K562 (cell line): ENCODE measurements at regions not wholly inside any gene's neighbourhood (a gene's known extent, or its start where the extent isn't known, plus 50 kb on each side); places are given as distances from the start of the nearest gene placed in this dataset.

Source experiments
- ATAC-seq: fragments of 200-7000 bp; cut with Tn5 transposase; 3 replicates; pipeline ENCODE4 v1.9.1; 2020; ENCODE audit warnings: moderate library complexity
- BruUV-seq: library from RNA; stranded (reverse); fragments of 400-500 nt; replicated peaks from 2 replicates; lab custom pipeline; 2021; lab: Mats Ljungman, UMichigan
- CTCF ChIA-PET: fragments of 300-600 bp; formaldehyde crosslinking; extraction: SDS; loops from one replicate; lab custom pipeline; 2021; ENCODE audit warnings: low intra/inter-chr PET ratio; lab: Yijun Ruan, JAX
- POLR2A ChIA-PET: fragments of 300-600, 350-650 bp; sonication (Branson Sonifier 250); formaldehyde crosslinking; extraction: SDS; loops from one replicate; lab custom pipeline; 2021; ENCODE audit warnings: antibody characterized with exemption, inconsistent platforms; lab: Yijun Ruan, JAX
- DNase-seq, 4 experiments: peaks; one replicate each; pipeline versions ENCODE4 v3.0.0 to v3.0.0-alpha.2; 2011 to 2018; ENCODE audit warnings: low spot score in 3 of 4, mixed read lengths in 3 of 4; ENCODE audit errors: extremely low read depth in 1 of 4
- FAIRE-seq: peaks from 2 replicates; lab custom pipeline; 2011; peaks lifted over from hg19 to GRCh38; lab: Jason Lieb, UNC
- H2AFZ ChIP-seq: 2 replicates; pipeline ENCODE4 v1.6.0; 2011; ENCODE audit warnings: low read depth, low read length, control low read depth, inconsistent platforms
- H3K27ac ChIP-seq: fragments of 200-600 bp; 3 replicates; pipeline ENCODE4 v1.8.0; 2011; ENCODE audit warnings: low read depth, mild to moderate bottlenecking, control low read depth, inconsistent platforms, low read length, moderate library complexity, mixed read lengths; ENCODE audit errors: extremely low read depth
- H3K27me3 ChIP-seq, 2 experiments: fragments of 300-600 bp in 1 of 2; 2 replicates in 1 of 2; 3 replicates in 1 of 2; pipeline versions ENCODE4 v1.6.0 to v1.8.0; 2011; ENCODE audit warnings: inconsistent platforms in 2 of 2, low read length in 2 of 2, mild to moderate bottlenecking in 1 of 2, mixed read lengths in 1 of 2, moderate library complexity in 1 of 2; ENCODE audit not compliant: control insufficient read depth in 2 of 2, insufficient read depth in 2 of 2
- H3K36me3 ChIP-seq: fragments of 300-600 bp; 3 replicates; pipeline ENCODE4 v1.8.0; 2011; ENCODE audit warnings: mild to moderate bottlenecking, low read length, inconsistent platforms; ENCODE audit not compliant: control insufficient read depth, insufficient read depth
- H3K4me1 ChIP-seq, 2 experiments: fragments of 200-600 bp in 1 of 2; replicated peaks in 1 of 2; 2 replicates in 1 of 2; 3 replicates in 1 of 2; pipeline versions ENCODE4 v1.5.1 to v1.8.0; 2011; ENCODE audit warnings: inconsistent platforms in 2 of 2, low read length in 2 of 2, mild to moderate bottlenecking in 1 of 2, mixed read lengths in 1 of 2, moderate library complexity in 1 of 2; ENCODE audit not compliant: control insufficient read depth in 2 of 2, insufficient read depth in 2 of 2
- H3K4me2 ChIP-seq: 2 replicates; pipeline ENCODE4 v1.6.1; 2011; ENCODE audit warnings: low read length, control low read depth, inconsistent platforms, mixed read lengths; ENCODE audit not compliant: insufficient read depth
- H3K4me3 ChIP-seq: fragments of 200-600 bp; sonication (generic), shearing (Covaris generic); 2 replicates; pipeline ENCODE4 v1.5.1; 2016; ENCODE audit warnings: control low read depth, inconsistent platforms
- H3K79me2 ChIP-seq: fragments of 200-600 bp; 3 replicates; pipeline ENCODE4 v1.8.0; 2011; ENCODE audit warnings: low read length, inconsistent platforms; ENCODE audit not compliant: control insufficient read depth, insufficient read depth
- H3K9ac ChIP-seq, 2 experiments: 2 replicates each; pipeline versions ENCODE4 v1.6.0 to v1.6.1; 2011; ENCODE audit warnings: low read depth in 2 of 2, low read length in 2 of 2, control low read depth in 1 of 2, inconsistent platforms in 1 of 2, mild to moderate bottlenecking in 1 of 2, mixed read lengths in 1 of 2; ENCODE audit not compliant: insufficient read depth in 1 of 2
- H3K9me1 ChIP-seq: one replicate; pipeline ENCODE4 v1.6.0; 2011; ENCODE audit warnings: inconsistent platforms, mild to moderate bottlenecking, low read length, moderate library complexity; ENCODE audit not compliant: control insufficient read depth, insufficient read depth
- H3K9me3 ChIP-seq: replicated peaks from 2 replicates; pipeline ENCODE4 v1.5.1; 2011; ENCODE audit warnings: low read depth, low read length, inconsistent platforms; ENCODE audit not compliant: control insufficient read depth, insufficient read depth
- H4K20me1 ChIP-seq: replicated peaks from 2 replicates; pipeline ENCODE4 v1.6.1; 2011; ENCODE audit warnings: low read length, inconsistent platforms, mixed read lengths; ENCODE audit not compliant: control insufficient read depth, insufficient read depth
- EP400 ChIP-seq: fragments of 450-650 bp; IDR thresholded peaks from 2 replicates; pipeline ENCODE4 v1.6.1; 2017; ENCODE audit warnings: antibody characterized with exemption, mild to moderate bottlenecking, moderate library complexity
- L3MBTL2 ChIP-seq: fragments of 450-650 bp; IDR thresholded peaks from 2 replicates; pipeline ENCODE4 v1.6.1; 2016; ENCODE audit warnings: mild to moderate bottlenecking, moderate library complexity
- PML ChIP-seq: IDR thresholded peaks from 2 replicates; pipeline ENCODE4 v1.6.1; 2012; ENCODE audit warnings: low read length, inconsistent platforms
- RHOXF2B ChIP-seq: fragments of 250-450 bp; sonication (Bioruptor Pico); conservative IDR thresholded peaks from 2 replicates; pipeline ENCODE4 v1.5.1; 2021
- TCF7 ChIP-seq: sonication (generic); IDR thresholded peaks from 2 replicates; pipeline ENCODE4 v1.6.1; 2016; ENCODE audit warnings: antibody characterized with exemption, borderline replicate concordance
- WGBS: fragments of 100-300 bp; shearing (Covaris generic); methylation state at CpG from one replicate; pipeline ENCODE4 v1.1.6; 2016; ENCODE audit warnings: low coverage, mixed read lengths; ENCODE audit not compliant: insufficient coverage; ENCODE audit errors: missing lambda C conversion rate; 5-methylcytosine and 5-hydroxymethylcytosine counted together
- in situ Hi-C: fragments of 300-500 bp; cut with MboI; formaldehyde crosslinking; loops from 4 replicates; pipeline ENCODE4 v1.15.0; 2018; ENCODE audit warnings: inconsistent platforms, mixed read lengths
- intact Hi-C: fragments of 100-400 bp; cut with micrococcal nuclease; formaldehyde crosslinking; loops from 2 replicates; pipeline ENCODE4 v1.14.2; 2022
- TF ChIP-seq, protein P1 (sequence below), 2 experiments: fragments of 450-650 bp in 1 of 2; sonication (generic) in 1 of 2; formaldehyde crosslinking in 1 of 2; IDR thresholded peaks; 2 replicates each; pipeline versions ENCODE4 v1.7.1 to v1.9.0; 2016 to 2022; ENCODE audit warnings: inconsistent platforms in 1 of 2, mild to moderate bottlenecking in 1 of 2, missing genetic modification reagents in 1 of 2
- TF ChIP-seq, protein P2 (sequence below): fragments of 150-350 bp; IDR thresholded peaks from 2 replicates; pipeline ENCODE4 v1.6.1; 2014; ENCODE audit warnings: low read depth, mild to moderate bottlenecking, low read length, borderline replicate concordance
- TF ChIP-seq, protein P3 (sequence below): fragments of 450-650 bp; IDR thresholded peaks from 2 replicates; pipeline ENCODE4 v1.6.1; 2014; ENCODE audit warnings: low read depth, mild to moderate bottlenecking, moderate library complexity, borderline replicate concordance

DNA sequence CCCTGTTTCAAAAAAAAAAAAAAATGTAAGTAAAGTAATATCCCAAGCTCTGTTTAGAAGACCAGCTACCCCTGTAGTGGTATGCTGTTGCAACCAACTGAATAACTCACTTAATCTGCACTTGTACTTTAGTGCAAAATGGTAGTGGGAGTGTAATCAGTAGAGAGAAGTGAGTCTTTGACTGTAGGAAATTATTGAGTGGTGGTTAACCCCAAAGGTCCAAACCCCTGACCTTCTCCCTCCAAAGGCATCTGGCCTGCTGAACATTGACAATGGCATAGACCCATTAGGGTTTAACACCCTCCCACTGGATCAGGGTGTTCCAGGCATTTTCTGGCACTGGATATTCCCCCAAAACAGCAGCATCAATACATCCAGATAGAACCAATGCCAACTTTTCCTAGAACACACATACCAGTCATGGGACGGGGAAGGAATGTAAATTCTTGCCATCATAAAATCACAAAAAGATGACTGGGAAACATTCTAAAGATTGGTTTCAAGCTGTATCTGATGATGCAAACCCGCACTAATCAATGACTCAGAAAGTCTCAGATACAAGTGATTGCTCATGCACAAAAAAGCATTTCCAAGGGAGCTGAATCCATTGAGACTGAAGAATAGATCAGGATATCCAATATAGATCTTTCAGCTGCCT, 110.3 kb downstream of the MRPL39 start:
- no peak for FAIRE-seq
- no peak for ATAC-seq
- WGBS, result 0% methylated on average over 2 of the region's 2 CpGs
- Histone ChIP-seq H3K36me3 (no peaks in the 10 kb centered on the region), H3K27me3 (no peaks in the 10 kb centered on the region), H3K9me1 (no peaks in the 10 kb centered on the region), H3K9me3 (no peaks in the 10 kb centered on the region; the same call in 1 of the 2 replicates), H4K20me1 (no peaks in the 10 kb centered on the region), H3K4me1 (no peaks in the 10 kb centered on the region), H3K4me2 (no peak overlapping the region), H3K9ac (no peak overlapping the region), H3K79me2 (no peaks in the 10 kb centered on the region), H3K4me3 (no peak overlapping the region), H2AFZ (no peak overlapping the region), H3K27ac (no peak overlapping the region)
- TF ChIP-seq EP400 (no peak), RHOXF2B (no peak), PML (no peak), TCF7 (no peak), L3MBTL2 (no peak)
- TF ChIP-seq, protein P1, sequence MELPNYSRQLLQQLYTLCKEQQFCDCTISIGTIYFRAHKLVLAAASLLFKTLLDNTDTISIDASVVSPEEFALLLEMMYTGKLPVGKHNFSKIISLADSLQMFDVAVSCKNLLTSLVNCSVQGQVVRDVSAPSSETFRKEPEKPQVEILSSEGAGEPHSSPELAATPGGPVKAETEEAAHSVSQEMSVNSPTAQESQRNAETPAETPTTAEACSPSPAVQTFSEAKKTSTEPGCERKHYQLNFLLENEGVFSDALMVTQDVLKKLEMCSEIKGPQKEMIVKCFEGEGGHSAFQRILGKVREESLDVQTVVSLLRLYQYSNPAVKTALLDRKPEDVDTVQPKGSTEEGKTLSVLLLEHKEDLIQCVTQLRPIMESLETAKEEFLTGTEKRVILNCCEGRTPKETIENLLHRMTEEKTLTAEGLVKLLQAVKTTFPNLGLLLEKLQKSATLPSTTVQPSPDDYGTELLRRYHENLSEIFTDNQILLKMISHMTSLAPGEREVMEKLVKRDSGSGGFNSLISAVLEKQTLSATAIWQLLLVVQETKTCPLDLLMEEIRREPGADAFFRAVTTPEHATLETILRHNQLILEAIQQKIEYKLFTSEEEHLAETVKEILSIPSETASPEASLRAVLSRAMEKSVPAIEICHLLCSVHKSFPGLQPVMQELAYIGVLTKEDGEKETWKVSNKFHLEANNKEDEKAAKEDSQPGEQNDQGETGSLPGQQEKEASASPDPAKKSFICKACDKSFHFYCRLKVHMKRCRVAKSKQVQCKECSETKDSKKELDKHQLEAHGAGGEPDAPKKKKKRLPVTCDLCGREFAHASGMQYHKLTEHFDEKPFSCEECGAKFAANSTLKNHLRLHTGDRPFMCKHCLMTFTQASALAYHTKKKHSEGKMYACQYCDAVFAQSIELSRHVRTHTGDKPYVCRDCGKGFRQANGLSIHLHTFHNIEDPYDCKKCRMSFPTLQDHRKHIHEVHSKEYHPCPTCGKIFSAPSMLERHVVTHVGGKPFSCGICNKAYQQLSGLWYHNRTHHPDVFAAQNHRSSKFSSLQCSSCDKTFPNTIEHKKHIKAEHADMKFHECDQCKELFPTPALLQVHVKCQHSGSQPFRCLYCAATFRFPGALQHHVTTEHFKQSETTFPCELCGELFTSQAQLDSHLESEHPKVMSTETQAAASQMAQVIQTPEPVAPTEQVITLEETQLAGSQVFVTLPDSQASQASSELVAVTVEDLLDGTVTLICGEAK (IDR thresholded peaks at IDR 0.05), result no peak
- TF ChIP-seq, protein P1 (CRISPR knock-in tag; IDR thresholded peaks at IDR 0.05), result no peak
- TF ChIP-seq, protein P2, sequence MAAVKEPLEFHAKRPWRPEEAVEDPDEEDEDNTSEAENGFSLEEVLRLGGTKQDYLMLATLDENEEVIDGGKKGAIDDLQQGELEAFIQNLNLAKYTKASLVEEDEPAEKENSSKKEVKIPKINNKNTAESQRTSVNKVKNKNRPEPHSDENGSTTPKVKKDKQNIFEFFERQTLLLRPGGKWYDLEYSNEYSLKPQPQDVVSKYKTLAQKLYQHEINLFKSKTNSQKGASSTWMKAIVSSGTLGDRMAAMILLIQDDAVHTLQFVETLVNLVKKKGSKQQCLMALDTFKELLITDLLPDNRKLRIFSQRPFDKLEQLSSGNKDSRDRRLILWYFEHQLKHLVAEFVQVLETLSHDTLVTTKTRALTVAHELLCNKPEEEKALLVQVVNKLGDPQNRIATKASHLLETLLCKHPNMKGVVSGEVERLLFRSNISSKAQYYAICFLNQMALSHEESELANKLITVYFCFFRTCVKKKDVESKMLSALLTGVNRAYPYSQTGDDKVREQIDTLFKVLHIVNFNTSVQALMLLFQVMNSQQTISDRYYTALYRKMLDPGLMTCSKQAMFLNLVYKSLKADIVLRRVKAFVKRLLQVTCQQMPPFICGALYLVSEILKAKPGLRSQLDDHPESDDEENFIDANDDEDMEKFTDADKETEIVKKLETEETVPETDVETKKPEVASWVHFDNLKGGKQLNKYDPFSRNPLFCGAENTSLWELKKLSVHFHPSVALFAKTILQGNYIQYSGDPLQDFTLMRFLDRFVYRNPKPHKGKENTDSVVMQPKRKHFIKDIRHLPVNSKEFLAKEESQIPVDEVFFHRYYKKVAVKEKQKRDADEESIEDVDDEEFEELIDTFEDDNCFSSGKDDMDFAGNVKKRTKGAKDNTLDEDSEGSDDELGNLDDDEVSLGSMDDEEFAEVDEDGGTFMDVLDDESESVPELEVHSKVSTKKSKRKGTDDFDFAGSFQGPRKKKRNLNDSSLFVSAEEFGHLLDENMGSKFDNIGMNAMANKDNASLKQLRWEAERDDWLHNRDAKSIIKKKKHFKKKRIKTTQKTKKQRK, result no peak
- TF ChIP-seq, protein P3, sequence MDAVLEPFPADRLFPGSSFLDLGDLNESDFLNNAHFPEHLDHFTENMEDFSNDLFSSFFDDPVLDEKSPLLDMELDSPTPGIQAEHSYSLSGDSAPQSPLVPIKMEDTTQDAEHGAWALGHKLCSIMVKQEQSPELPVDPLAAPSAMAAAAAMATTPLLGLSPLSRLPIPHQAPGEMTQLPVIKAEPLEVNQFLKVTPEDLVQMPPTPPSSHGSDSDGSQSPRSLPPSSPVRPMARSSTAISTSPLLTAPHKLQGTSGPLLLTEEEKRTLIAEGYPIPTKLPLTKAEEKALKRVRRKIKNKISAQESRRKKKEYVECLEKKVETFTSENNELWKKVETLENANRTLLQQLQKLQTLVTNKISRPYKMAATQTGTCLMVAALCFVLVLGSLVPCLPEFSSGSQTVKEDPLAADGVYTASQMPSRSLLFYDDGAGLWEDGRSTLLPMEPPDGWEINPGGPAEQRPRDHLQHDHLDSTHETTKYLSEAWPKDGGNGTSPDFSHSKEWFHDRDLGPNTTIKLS, result no peak
- in situ Hi-C loops (no loop called here), intact Hi-C loops (no loop called here)
- BruUV-seq, result no TSS peak
- ChIA-PET POLR2A (no interaction called here), CTCF (no interaction called here)
- no peak for DNase-seq
